Epidermal melanocyte (primary cell): ENCODE measurements at regions not wholly inside any gene's neighbourhood (a gene's known extent, or its start where the extent isn't known, plus 50 kb on each side); places are given as distances from the start of the nearest gene placed in this dataset.

Experiments used
- DNase-seq: peaks from one replicate; pipeline ENCODE4 v3.0.0; 2011; ENCODE audit warnings: low spot score; ENCODE audit not compliant: insufficient read length

DNA sequence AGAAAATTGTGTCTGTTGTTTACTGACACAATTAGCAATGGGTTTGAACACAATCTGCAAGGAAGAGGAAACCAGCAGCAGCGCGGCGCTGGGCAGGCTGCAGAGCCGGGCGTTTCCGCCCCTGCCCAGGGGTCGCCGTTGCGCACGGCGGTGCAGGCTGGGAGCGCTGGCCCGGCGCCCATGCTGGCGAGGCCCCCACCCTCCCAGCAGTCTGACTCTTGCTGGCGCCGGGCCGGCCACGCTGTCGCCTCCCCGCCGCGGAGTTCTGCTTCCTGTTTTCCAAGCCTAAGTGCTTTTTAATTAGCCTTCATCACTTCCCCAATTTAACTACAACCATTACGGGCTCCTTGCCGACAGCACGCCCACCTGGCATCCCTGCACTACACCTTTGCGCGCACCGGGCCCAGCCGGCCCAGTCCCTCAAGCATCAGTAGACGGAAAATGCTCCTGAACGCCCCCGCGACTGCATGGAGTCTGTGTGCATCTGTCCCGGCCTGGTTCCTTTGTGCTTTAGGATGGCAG, 212.1 kb downstream of the GXYLT1 start:
- DNase-seq = no peak

- no peak for DNase-seq
Measured at GRCh38 chr12:41930866-41931437, 213.7 kb downstream of the GXYLT1 start.

DNA sequence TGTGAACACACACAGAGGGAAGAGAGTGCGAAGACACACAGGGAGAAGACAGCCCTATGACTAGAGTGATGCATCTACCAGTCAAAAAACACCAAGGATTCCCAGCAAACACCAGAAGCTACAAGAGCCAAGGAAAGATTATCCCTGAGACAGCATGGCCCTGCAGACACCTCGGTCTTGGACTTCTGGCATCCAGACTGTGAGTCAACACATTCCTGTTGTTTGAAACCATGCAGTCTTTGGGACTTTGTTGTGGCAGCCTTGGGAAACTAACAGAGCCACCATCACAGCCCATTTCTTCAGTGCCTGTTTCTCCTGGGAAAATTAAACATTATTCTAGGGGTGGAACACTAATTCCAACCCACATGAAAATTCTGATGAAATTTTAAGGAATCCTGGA, 220.6 kb downstream of the GXYLT1 start:
- DNase-seq = no peak

DNA sequence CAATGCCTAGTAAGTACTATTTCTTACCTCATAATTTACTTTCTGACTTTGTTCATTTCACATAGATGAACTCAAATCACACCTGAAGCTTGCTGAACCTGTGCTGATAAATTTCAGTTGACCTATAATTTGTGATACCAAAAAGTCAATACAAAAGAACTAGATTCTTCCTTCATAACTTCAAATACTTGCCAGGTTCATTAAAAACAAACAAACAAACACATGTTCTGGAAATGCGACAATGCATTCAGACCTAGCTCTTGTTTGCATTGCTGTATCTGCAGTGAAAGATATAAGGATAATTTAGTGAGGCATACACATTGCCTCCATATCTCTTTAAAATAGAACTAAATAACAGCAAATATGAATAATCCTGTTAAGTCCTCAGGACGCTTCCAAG, 221.3 kb downstream of the GXYLT1 start:
- DNase-seq = no peak

- DNase-seq = no peak
Measured at GRCh38 chr12:41920355-41920754, 224.3 kb downstream of the GXYLT1 start.

GRCh38 chr12:41919526-41920261, 225.0 kb downstream of the GXYLT1 start:
- no peak for DNase-seq

- no peak for DNase-seq
Measured at GRCh38 chr12:41919048-41919447, 225.6 kb downstream of the GXYLT1 start.

DNA sequence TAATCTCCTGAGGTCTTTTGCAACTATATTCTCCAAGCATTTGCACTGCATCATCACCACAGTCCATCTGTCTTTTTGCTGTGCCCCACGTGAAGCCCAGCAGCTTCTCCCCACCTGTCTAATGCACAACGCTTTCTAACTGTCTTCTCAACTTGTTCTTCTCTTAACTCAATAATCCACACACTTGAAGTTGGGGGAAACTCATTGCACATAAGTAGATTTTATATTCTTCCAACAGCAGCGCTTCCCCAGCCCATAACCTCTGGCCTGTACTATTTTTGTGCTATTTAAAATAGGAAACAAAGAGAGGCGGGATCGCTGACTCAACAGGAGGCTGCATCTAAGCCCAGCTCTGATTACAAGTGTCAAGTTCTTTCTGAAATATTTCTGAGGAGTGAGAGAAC, 226.7 kb downstream of the GXYLT1 start:
- DNase-seq = no peak

DNA sequence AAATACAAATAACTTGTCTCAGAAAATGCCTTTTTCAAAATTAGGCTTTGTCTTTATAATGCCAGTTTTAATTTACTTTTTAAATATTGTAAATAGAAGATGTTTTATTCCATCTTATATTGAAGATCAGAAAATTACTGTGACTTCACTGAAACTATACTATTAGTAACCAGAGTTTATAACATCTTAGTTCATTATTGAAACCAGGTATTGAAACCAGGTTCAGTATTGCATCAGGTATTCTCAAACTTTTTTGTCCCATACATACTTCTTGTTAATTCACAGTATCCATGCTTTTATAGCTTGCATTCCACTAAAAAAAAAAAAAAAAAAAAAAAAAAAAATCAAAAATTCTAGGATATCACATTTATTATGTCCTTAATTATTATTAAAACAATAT, 227.5 kb downstream of the GXYLT1 start:
- no peak for DNase-seq

- DNase-seq = no peak
Measured at GRCh38 chr12:41910578-41911320, 233.9 kb downstream of the GXYLT1 start.

- DNase-seq = no peak
Measured at GRCh38 chr12:41908206-41908605, 236.5 kb downstream of the GXYLT1 start.

- DNase-seq = no peak
Measured at GRCh38 chr12:41907550-41907949, 237.1 kb downstream of the GXYLT1 start.

- DNase-seq = no peak
Measured at GRCh38 chr12:41907021-41907420, 237.7 kb downstream of the GXYLT1 start.

DNA sequence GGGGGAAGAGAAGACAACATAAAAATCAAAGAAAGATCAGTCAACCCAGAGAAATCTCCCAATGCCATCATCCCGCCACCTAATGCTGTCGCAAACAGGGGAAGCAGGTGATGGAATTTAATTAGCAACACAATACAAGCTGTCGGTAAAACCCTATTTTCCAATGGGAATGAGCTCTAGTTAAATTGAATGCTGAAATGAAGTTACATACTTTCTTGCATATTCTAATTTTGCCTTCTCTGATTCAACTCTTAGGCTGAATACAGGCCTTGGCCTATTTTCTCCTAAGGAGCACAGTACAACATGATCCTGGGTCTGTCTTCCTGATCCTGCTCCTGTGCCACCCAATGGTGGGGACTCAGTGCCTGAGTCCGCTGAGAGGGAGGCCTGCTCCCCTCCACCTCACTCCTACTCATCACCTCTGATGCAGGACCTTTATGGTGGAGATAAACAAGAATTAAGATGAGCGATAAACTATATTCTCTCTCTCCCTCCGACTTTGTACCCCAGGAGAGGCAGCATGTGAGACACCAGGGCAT, 238.8 kb downstream of the GXYLT1 start:
- no peak for DNase-seq

- no peak for DNase-seq
Measured at GRCh38 chr12:41905073-41905758, 239.5 kb downstream of the GXYLT1 start.

DNA sequence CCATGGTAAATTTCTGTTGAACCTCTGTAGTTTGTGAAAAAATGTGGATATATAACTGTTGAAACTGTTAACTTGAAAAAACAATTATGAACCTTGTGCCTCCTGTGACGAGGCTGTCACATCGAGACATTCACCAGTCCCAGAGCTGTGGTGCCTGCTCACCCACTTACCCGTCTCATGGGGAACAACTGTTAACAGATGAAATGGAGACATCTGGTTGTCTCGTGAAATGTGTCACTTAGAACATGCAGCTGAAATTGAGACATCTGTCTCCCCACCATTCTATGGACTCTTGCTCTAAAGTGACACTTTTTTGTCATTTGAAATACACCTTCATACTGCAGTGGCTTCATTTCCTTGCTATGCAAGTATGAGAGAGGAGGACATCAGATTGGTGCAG, 240.6 kb downstream of the GXYLT1 start:
- DNase-seq = no peak

- no peak for DNase-seq
Measured at GRCh38 chr12:41903014-41903708, 241.5 kb downstream of the GXYLT1 start.

DNA sequence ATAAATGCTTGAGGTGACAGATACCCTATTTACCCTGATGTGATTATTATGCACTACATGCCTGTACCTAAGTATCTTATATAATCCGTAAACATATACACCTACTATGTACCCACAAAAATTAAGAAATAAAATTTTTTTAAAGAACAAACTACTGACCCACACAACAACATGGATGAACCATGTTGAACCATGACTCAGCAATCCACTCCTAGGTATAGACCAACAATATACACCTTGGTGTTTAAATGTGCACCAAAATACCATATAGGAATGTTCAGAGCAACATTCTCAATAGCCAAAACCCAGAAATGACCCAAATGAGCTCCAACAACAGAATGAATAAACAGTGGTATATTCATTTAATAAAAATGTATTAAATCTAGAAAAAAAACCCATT, 245.1 kb downstream of the GXYLT1 start:
- no peak for DNase-seq

GRCh38 chr12:41897593-41897992, 247.1 kb downstream of the GXYLT1 start:
- DNase-seq = no peak

DNA sequence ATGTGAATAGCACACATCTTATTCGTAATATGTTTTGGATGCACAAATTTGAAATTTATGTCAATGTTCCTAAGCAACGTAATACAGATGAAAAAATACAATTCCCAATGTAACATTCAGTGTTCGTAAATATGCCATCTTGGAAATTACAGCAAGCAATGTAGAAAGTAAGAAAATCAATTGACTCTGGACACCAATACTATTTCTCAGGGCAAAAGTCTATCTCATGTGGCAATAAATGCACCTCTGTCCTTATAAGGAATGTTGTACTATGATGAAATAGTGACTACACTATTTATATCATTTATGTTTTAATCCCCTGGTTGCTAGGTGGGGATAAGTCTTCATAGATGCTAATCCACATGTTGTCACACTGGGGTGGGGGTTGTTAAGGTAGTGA, 251.2 kb downstream of the GXYLT1 start:
- no peak for DNase-seq

DNA sequence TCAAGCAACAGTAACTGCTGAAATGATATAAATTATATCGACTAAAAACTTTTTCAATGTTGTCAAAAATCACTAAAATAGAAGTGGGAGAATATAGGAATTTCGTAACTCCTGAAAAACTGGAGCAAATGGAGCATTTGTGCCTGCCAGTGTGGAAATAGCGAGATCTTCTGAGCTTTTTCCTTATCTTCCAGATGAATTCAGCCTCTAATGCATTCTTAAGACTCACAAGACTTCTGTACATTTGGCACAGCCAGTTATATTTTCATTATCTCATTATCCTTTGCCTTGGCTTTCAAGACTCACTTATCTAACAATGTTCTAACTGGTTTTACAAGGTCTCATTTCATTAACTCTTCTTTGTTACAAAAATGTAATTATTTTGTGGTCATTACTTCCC, 252.4 kb downstream of the GXYLT1 start:
- DNase-seq = no peak
